Endothelial cell of umbilical vein (primary cell): ENCODE measurements at regions not wholly inside any gene's neighbourhood (a gene's known extent, or its start where the extent isn't known, plus 50 kb on each side); places are given as distances from the start of the nearest gene placed in this dataset.

Source experiments
- EZH2 ChIP-seq: IDR thresholded peaks from 2 replicates; pipeline ENCODE4 v1.6.1; 2012; ENCODE audit warnings: borderline replicate concordance, low read depth, mild to moderate bottlenecking, moderate library complexity, low read length, inconsistent platforms; ENCODE audit not compliant: severe bottlenecking
- GATA2 ChIP-seq: IDR thresholded peaks from 2 replicates; pipeline ENCODE4 v1.7.0; 2011; ENCODE audit warnings: low read depth, mild to moderate bottlenecking, moderate library complexity, mixed read lengths, low read length; ENCODE audit not compliant: insufficient read length, insufficient read depth
- POLR2A ChIP-seq: IDR thresholded peaks from 2 replicates; pipeline ENCODE4 v1.6.1; 2012; ENCODE audit warnings: low read depth, mild to moderate bottlenecking, control low read depth, low read length
- POLR2AphosphoS5 ChIP-seq: IDR thresholded peaks from 2 replicates; pipeline ENCODE4 v1.6.1; 2012; ENCODE audit warnings: low read depth, mild to moderate bottlenecking, control low read depth, low read length, moderate library complexity; ENCODE audit not compliant: insufficient read depth
- TF ChIP-seq, protein P1 (sequence below), 2 donors: IDR thresholded peaks; 1 replicate in 1 of 2; 2 replicates in 1 of 2; pipeline ENCODE4 v1.5.1; 2011; ENCODE audit warnings: low read length in 2 of 2, mild to moderate bottlenecking in 2 of 2, moderate library complexity in 2 of 2, control low read depth in 1 of 2, inconsistent platforms in 1 of 2, low read depth in 1 of 2; ENCODE audit not compliant: insufficient read depth in 1 of 2; ENCODE audit errors: extremely low read depth in 1 of 2
- TF ChIP-seq, protein P2 (sequence below): IDR thresholded peaks from 2 replicates; pipeline ENCODE4 v1.6.1; 2011; ENCODE audit not compliant: insufficient read depth, insufficient read length

DNA sequence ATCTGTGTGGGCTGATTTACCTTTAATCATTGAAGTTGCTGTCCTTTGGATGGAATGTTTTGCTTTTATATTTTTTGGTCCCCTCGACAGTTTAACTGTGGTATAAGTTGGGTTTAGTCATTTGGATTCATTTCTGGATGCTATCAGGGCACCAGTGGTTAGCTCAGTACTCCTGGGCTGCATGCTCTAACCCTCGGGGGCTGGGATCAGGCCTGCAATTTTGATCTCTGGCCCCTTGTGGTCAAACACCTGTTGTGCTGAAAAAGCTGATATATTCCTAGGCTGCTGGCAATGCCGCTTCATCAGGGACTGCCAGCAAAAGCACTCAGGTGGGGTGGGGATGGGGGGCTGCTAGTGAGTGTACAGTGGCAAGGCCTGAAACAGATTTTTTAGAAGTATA, 440.4 kb upstream of the RIOK2 start:
- TF ChIP-seq, protein P1, sequence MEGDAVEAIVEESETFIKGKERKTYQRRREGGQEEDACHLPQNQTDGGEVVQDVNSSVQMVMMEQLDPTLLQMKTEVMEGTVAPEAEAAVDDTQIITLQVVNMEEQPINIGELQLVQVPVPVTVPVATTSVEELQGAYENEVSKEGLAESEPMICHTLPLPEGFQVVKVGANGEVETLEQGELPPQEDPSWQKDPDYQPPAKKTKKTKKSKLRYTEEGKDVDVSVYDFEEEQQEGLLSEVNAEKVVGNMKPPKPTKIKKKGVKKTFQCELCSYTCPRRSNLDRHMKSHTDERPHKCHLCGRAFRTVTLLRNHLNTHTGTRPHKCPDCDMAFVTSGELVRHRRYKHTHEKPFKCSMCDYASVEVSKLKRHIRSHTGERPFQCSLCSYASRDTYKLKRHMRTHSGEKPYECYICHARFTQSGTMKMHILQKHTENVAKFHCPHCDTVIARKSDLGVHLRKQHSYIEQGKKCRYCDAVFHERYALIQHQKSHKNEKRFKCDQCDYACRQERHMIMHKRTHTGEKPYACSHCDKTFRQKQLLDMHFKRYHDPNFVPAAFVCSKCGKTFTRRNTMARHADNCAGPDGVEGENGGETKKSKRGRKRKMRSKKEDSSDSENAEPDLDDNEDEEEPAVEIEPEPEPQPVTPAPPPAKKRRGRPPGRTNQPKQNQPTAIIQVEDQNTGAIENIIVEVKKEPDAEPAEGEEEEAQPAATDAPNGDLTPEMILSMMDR (IDR thresholded peaks at IDR 0.05; ENCODE audit: extremely low read depth in 1 of 2, insufficient read depth in 1 of 2, low read depth in 1 of 2, low read length in 2 of 2) = no peak
- no peak for TF ChIP-seq GATA2
- TF ChIP-seq POLR2AphosphoS5 = no peak
- TF ChIP-seq, protein P2, sequence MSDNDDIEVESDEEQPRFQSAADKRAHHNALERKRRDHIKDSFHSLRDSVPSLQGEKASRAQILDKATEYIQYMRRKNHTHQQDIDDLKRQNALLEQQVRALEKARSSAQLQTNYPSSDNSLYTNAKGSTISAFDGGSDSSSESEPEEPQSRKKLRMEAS = no peak
- TF ChIP-seq POLR2A = no peak
- no peak for TF ChIP-seq EZH2
